OCI-LY1 (cell line): ENCODE measurements at regions not wholly inside any gene's neighbourhood (a gene's known extent, or its start where the extent isn't known, plus 50 kb on each side); places are given as distances from the start of the nearest gene placed in this dataset.

ENCODE experiments used
- CTCF ChIP-seq: fragments of 200-600 bp; sonication (generic), shearing (Covaris generic); IDR thresholded peaks from 2 replicates; pipeline ENCODE4 v1.5.1; 2017; ENCODE audit warnings: mild to moderate bottlenecking, antibody characterized with exemption, low read length, moderate library complexity, mixed read lengths
- EZH2 ChIP-seq: fragments of 200-600 bp; sonication (generic), shearing (Covaris generic); IDR thresholded peaks from 2 replicates; pipeline ENCODE4 v1.8.0; 2017; ENCODE audit warnings: borderline replicate concordance, mixed run types, mild to moderate bottlenecking, antibody characterized with exemption, low read length, moderate library complexity, mixed read lengths

- TF ChIP-seq CTCF (no peak), EZH2 (no peak)
Measured at GRCh38 chr1:58062635-58063034, 483.9 kb downstream of the OMA1 start.
